ENCODE measurements at regions not wholly inside any gene's neighbourhood (a gene's known extent, or its start where the extent isn't known, plus 50 kb on each side); places are given as distances from the start of the nearest gene placed in this dataset.

DNA sequence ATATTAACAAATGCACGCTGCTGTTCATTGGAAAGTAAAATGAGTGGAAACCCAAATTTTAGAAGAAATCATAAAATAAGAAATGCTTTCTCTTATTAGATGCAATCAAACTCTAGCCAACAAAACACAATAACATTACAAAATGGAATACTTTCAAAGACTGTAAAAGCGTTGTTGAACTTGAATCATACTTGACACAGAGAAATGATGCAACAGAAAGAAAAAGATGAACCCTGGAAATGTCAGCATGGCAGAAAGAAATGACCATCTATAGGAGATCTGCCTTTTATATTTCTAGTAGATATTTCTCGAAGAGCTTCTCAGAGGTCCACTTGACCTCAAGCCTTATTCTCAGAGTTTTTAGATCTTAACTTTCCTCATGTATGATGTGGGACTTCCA, 170.6 kb upstream of the MEIS1 start:
- TF ChIP-seq CTBP2 (IDR thresholded peaks at IDR 0.05; ENCODE audit: borderline replicate concordance, insufficient read depth, insufficient read length, low read length) (no peak), CHD1 (IDR thresholded peaks at IDR 0.05; ENCODE audit: low read depth, low read length) (no peak)
- TF ChIP-seq, protein P1, sequence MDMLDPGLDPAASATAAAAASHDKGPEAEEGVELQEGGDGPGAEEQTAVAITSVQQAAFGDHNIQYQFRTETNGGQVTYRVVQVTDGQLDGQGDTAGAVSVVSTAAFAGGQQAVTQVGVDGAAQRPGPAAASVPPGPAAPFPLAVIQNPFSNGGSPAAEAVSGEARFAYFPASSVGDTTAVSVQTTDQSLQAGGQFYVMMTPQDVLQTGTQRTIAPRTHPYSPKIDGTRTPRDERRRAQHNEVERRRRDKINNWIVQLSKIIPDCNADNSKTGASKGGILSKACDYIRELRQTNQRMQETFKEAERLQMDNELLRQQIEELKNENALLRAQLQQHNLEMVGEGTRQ (IDR thresholded peaks at IDR 0.05; ENCODE audit: low read length): no peak
- no peak overlapping the region for H3K23ac ChIP-seq (ENCODE audit: insufficient read length)
- H3K18ac ChIP-seq (ENCODE audit: extremely low read depth, low read length): no peak overlapping the region
- no peak overlapping the region for H4K5ac ChIP-seq (ENCODE audit: insufficient read length, low read depth, low read length)
- H2BK120ac ChIP-seq (replicated peaks; ENCODE audit: low read depth, low read length): no peak overlapping the region
- H3K36me3 ChIP-seq (ENCODE audit: control insufficient read depth in 2 of 4, insufficient read depth in 4 of 4, low read length in 3 of 4): peaks cover 0 to 8% (median 2%) of the 10 kb centered on the region in 4 experiments; a peak in 4 of 8 replicates
- H2BK15ac ChIP-seq (ENCODE audit: low read length): no peak overlapping the region
- no peak overlapping the region for H2BK12ac ChIP-seq (ENCODE audit: low read depth, low read length)
- H3K23me2 ChIP-seq (ENCODE audit: low read depth, low read length): no peaks in the 10 kb centered on the region
- no peak overlapping the region for H3K9ac ChIP-seq (replicated peaks in 1 of 4; ENCODE audit: extremely low read depth in 1 of 4, low read depth in 3 of 4, low read length in 3 of 4)
- FAIRE-seq (no peak), DNase-seq (ENCODE audit: low read depth in 1 of 2, low spot score in 2 of 2) (no peak)
- no peak overlapping the region for H3K14ac ChIP-seq (ENCODE audit: insufficient read length)
- no peak overlapping the region for H4K8ac ChIP-seq (ENCODE audit: extremely low read depth, insufficient read depth, low read length)
- 0 out of 4 replicates have a peak, but pooled peaks cover 0 to 2% of the 10 kb centered on the region in 2 experiments for H3K79me2 ChIP-seq (ENCODE audit: control insufficient read depth in 1 of 2, insufficient read depth in 2 of 2, low read length in 2 of 2)
- no peaks in the 10 kb centered on the region for H3K27me3 ChIP-seq (replicated peaks in 1 of 4; ENCODE audit: control insufficient read depth in 3 of 4, extremely low read depth in 1 of 4, insufficient read depth in 3 of 4, low read length in 3 of 4)
- H3K4ac ChIP-seq (replicated peaks; ENCODE audit: insufficient read length, low read depth, low read length): no peak overlapping the region
- 91% methylated on average over 3 of the region's 3 CpGs; no CpG with 5 or more reads in 1 of the 2 experiments for WGBS, 2 experiments (ENCODE audit: extremely low coverage in 1 of 2, insufficient coverage in 1 of 2, insufficient read length in 1 of 2, insufficient replicate concordance in 2 of 2, low coverage in 1 of 2, low lambda C conversion rate in 2 of 2, missing lambda C conversion rate in 1 of 2)
- no peak overlapping the region for H3K27ac ChIP-seq (ENCODE audit: low read depth, low read length)
- H2BK5ac ChIP-seq (ENCODE audit: low read depth, low read length): no peak overlapping the region
- H2AK5ac ChIP-seq (ENCODE audit: low read depth, low read length): no peak overlapping the region
- no peaks in the 10 kb centered on the region for H3K79me1 ChIP-seq (ENCODE audit: low read depth, low read length)
- no peak overlapping the region for H3K4me2 ChIP-seq (ENCODE audit: insufficient read depth in 1 of 2, low read depth in 2 of 2, low read length in 2 of 2)
- no peaks in the 10 kb centered on the region for H3K9me3 ChIP-seq (ENCODE audit: insufficient read depth in 2 of 2, low read depth in 1 of 2, low read length in 1 of 2)
- no peak overlapping the region for H3K56ac ChIP-seq (replicated peaks; ENCODE audit: insufficient read length, low read depth, low read length)
- ChIA-PET POLR2A (ENCODE audit: partially characterized antibody) (interaction anchor here (1.1 to 1.9 kb wide), 2 partner anchors 10 to 425 kb away, joined by 3 to 5 read pairs; no protein-coding TSS in a partner anchor), CTCF (ENCODE audit: partially characterized antibody) (no interaction called here)
- H2BK20ac ChIP-seq (ENCODE audit: low read length): no peak overlapping the region
- no peak overlapping the region for H4K91ac ChIP-seq (replicated peaks; ENCODE audit: insufficient read length, low read length)
- no peak overlapping the region for H3K4me3 ChIP-seq (ENCODE audit: extremely low read depth in 1 of 4, insufficient read depth in 2 of 4, low read depth in 3 of 4, low read length in 4 of 4)
- no peak overlapping the region for H2AFZ ChIP-seq (ENCODE audit: low read length)
- H4K20me1 ChIP-seq (replicated peaks in 1 of 2; ENCODE audit: control insufficient read depth in 1 of 2, insufficient read depth in 2 of 2, low read length in 2 of 2): no peaks in the 10 kb centered on the region
- H3K4me1 ChIP-seq (replicated peaks in 1 of 4; ENCODE audit: control insufficient read depth in 3 of 4, insufficient read depth in 4 of 4, low read length in 3 of 4): peaks cover 0 to 4% (median 2%) of the 10 kb centered on the region in 4 experiments; a peak in 2 of 7 replicates
